ENCODE measurements at regions not wholly inside any gene's neighbourhood (a gene's known extent, or its start where the extent isn't known, plus 50 kb on each side); places are given as distances from the start of the nearest gene placed in this dataset.
A peak's percentile ranks its signal among the peaks of the same experiment; 100 is the strongest.
"Not testable (repeated sequence)": the region's sequence is repeated elsewhere in the genome, so short reads cannot be mapped to it uniquely, and the experiment has no call there.

DNA sequence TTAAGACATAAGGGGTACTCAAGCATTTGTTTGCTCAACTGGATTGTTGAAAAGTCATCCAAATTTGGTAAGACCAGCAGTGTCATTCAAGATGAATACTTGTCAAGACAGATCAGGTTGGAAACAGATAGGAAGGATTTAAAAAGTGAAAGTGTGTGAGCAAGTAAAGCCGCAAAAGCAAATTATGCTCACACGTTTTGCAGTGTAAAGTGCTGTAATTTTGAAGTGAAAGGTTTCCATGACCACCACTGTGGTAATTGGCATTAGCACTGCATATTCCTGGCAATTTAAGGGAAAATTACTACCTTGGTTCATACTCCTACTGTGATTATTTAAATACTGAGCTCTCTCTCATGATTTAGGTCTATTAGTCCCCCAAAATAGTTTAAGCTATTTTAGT lies 704.1 kb upstream of the CCDC179 start:
- no peak for DNase-seq (ENCODE audit: low spot score)

DNA sequence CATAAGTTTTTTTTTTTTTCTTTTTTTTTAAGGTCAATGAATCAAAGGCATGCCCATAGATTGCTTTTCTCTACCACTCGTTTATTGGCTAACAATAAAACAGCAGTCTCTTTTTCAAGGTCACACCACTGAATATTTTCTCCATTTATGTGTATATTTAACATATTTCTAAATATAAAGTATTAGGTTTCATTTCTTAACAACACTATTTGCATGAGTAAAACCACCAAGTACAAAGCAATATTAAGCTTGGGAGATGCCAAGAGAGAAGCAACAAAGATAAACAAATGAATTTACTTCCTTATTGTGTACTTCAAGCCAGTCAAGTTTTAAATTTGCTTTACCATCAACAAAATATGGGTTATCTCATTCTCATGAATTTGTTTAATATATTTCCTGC lies 708.9 kb upstream of the CCDC179 start:
- no peak for DNase-seq (ENCODE audit: low spot score)

DNA sequence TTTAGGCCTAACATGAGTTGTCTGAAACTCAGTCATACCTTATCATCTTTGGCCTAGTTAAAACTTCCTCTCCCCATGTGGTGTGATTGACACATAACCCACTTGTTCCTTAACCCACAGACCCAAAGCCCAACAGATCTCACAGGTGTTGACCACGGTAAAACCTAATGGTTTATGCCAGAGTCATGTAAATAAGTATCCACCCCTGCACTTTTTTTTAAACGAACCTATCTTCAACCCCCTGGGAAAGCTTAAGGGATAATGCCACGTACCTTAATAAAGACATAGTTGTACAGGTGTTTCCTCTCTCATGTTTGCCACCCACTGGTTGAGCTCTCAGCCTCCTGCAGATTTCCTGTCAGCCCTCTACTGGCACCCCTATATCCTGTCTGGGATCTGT lies 709.3 kb upstream of the CCDC179 start:
- peak; percentile 84 for DNase-seq (ENCODE audit: low spot score)

DNA sequence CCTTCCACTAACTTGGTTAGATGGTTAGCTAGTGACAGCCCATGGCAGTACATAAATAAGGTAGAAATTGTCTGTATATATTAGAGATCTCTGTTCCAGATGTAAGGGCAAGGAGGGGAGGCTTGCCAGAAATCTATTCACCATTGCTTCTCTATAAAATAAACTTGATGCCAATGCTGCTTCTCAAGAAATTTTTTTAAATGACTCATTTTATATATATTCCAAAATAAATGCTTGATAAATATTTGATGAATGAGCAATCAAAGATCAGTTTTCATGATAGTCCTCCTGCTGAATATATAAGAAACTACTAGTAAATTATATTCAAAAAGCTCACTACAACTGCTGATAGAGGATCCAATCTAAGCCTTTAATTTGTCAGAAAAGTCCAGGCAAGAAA lies 710.6 kb upstream of the CCDC179 start:
- DNase-seq (ENCODE audit: low spot score) = no peak

DNA sequence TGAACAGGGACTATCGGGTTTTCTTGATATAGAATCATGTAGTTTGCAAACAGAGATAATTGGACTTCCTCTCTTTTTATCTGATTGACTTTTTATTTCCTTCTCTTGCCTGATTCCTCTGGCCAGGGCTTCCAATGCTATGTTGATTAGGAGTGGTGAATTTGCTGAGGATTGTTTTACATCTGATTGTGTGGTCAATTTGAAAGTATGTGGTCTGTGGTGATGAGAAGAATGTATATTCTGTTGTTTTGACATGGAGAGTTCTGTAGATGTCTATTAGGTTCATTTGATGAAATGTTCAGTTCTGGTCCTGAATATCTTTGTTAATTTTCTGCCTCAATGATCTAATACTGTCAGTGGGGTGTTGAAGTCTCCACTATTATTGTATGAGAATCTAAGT lies 713.2 kb upstream of the CCDC179 start:
- no peak for DNase-seq (ENCODE audit: low spot score)

DNA sequence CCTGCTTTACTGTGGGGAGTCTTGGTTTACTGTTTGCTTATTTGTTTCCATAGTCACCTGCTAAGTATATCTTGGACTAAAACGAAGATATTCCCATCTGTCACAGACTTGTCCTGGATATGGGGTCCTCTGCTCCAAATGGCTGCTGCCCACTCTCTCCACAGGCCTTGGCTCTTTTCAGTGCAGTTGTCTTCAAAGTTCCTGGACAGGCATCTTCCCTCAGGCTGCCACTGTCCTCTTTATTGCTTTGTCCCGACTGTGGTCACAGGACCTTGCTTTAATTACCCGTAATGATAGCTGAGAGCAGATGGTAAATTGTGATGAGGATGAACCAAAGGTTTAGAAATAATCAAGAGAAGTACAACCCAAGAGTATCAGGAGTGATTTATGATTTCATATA lies 713.9 kb upstream of the CCDC179 start:
- DNase-seq (ENCODE audit: low spot score) = no peak

DNA sequence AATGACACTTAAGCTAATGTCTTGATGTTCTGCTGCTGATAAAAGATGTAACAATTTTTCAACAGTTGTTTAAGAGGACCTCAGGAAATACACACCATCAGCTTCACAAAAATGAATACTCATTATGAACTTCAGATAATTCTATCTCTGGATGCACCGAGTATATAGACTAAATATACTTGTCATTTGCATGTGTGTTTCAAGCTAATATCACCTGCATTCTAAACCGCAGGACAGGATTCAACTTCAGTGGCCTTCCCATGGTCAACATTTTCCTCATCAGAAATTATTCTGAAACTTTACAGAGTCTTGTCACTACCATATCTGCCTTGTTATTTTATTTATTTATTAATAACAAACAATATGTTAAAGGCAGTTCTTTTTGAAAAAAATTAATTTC lies 717.0 kb upstream of the CCDC179 start:
- DNase-seq (ENCODE audit: low spot score) = peak; percentile 54

DNA sequence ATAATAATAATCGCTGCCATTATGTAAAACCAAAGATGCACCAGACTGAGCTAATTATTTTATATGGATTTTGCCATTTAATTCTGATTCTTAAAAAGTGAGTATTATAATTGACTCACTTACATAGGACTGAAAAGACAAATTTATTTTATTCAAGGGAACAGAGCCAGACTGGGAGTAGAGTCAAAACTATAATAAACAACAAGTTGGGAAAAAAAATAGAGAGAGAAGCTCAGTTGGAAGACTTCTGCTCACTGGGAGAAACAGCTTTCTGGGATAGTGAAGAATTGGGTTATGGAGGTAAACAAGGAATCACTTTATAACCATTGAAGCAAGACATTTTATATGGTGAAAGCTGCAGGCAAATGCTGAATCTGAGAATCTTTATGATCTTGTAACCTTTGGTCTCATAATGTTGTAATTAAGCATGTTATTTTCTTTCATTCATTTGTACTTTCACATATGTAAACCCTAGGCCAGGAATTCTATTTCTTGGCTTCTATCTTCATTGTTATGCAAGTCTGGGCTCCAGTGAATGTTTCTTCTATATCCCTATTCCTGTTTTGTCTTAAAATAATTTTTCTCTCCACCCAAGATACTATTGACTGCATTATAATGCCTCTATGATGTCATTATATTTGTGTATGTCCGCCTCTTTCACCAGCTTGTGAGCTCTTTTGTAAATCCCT lies 725.3 kb upstream of the CCDC179 start:
- DNase-seq (ENCODE audit: low spot score) = no peak

DNA sequence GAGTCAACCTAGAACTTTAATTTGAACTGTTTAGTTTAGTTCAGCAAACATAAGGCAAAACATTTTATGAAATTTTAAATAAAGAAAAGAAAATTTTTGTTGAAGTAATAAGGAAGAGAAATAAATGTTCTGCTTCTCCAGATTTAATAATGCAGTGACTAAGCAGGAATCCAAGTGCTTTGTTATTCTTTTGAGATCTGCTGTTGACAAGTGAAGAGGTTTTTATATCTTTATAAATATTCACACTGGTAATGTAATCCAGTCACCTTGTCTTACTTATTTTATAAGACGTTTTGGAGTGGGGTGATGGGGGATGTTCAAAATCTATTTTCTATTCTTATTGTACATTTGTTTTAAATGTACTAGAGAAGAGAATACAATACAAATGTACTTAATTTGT lies 725.9 kb upstream of the CCDC179 start:
- no peak for DNase-seq (ENCODE audit: low spot score)

DNA sequence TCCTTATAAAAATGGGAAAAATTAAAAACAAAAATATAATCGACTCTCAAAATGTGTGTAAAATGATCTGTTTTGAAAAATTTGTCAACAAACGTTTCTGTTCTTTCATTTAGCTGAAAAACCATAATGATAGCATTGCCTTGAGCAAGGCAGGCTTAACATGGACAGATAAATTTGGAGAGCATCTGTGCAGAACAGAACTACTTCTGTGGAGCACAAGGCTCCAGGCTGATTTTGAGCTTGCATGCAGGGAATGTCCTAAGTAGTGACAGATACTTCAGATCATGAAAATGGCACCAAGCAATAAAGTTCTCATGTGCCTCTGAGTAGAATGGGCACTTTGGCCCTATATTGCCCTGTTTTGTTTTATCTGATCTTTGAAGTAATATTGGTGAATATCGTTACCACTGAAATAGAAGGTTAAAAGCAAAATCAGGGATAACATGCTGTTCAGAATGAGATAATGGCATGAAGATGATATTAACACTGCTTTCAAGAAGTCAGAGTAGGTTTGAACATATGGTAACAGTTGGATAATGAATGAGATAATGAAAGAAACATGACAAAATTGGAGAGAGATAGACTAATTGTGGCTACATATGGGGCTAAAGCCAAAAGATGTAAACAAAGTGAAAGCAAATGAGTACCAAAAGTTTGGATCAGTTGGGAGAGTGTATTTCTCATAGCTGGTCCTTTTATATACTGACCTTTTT lies 730.5 kb upstream of the CCDC179 start:
- no peak for DNase-seq (ENCODE audit: low spot score)

DNA sequence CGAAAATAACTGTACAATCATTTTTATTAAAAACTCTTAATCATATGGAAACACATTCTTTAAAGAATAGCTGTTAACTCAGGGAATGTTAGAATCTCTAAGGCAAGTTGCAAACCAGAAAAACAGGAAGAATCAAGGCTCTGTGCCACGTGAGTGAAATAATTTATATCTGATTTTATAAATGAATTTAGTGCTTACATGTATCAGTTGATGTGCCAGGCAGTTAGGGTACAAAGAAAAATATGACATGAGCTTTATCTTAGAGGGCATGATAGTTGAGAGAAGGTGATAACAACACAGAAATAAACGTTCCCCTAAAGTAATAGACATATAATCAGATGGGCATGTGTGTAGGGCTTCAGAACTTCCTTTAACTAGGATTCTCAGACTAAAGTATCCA lies 734.5 kb upstream of the CCDC179 start:
- no peak for DNase-seq (ENCODE audit: low spot score)

DNA sequence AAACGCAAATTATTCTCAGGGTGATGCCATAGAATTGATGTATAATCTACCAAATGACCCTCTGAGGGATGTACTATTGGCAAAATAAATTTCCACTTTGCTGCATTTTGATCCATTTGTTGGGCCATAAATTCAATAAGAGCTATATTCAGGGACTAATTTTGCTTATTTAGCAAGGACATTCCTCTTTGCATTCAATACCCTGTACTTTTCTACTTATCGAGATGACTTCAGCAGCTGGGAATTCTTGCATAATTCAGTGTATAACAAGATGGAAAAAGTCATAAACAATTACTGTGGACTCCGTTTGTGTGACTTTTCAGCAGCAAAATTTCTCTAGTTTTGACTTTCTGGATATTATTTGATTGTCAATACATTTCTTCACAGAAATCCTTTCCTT lies 744.7 kb upstream of the CCDC179 start:
- DNase-seq (ENCODE audit: low spot score) = no peak

DNA sequence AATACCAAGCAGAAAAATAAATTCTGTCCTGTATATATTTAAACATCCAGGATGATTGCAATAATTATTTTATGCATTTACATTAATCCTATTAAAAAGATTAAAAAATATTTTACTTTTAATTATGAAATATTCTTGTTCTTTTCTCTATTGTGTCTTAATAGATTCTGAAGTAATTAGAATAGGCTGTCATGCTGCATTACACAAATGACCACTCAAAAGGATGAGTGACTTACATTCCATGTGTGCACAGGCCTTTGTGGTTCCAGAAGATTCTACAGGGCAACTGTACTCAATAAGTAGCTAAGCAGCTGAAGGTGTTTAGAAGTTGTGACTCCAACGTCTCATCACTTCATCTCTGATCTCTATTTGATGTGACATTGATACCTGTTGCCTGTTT lies 745.9 kb upstream of the CCDC179 start:
- no peak for DNase-seq (ENCODE audit: low spot score)

DNA sequence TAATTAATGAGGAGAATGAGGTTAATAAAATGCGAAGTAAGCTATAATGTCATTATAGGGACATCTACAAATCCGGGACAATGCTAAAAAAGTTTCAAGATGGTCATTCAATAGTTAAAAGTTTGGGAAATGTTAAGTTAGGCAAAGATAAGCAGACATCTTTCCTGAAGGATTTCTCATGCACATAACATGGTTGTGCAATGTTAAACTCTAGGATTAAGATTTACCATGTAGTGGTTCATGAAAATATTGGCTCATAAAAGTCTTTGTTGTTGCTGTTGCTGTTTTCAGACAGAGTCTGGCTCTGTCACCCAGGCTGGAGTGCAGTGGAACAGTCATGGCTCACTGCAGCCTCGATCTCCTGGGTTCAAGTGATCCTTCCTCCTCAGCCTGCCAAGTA lies 751.5 kb upstream of the CCDC179 start:
- DNase-seq (ENCODE audit: low spot score) = no peak

DNA sequence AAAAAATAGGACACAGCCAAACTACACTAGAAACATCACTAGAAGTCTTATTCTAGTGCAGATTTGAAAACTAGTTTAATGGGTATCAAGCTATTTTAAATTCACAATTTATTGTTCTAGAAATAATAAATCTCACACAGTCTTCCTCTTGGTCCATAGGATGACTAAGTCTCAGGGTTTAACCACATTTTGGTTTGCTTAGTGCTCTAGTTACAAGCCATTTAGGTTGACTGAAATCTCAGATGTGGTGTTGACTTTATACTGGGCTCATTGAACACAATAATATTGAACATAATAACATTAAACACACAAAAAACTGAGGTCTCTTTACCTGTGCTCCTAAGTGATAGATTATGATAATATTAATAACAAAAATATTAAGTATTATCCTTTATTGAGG lies 760.3 kb upstream of the CCDC179 start:
- no peak for DNase-seq (ENCODE audit: low spot score)

DNA sequence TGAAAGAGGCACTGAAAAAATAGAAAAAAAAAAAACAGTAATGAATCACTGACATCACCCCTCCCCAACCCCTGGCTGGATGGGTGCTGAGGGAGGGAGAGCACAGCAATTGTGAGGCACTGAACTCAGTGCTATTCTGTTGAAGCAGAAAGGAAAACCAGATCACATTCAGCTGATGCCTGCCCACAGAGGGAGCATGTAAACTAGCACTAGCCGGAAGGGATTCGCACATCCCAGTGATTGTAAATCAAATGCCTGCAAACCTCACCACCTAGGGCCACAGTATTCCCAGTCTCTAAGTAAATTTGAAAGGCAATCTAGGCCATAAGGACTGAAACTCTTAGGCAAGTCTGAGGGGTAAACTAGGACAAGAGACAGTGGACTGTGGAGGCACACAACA lies 772.0 kb upstream of the CCDC179 start:
- DNase-seq (ENCODE audit: low spot score) = no peak

DNA sequence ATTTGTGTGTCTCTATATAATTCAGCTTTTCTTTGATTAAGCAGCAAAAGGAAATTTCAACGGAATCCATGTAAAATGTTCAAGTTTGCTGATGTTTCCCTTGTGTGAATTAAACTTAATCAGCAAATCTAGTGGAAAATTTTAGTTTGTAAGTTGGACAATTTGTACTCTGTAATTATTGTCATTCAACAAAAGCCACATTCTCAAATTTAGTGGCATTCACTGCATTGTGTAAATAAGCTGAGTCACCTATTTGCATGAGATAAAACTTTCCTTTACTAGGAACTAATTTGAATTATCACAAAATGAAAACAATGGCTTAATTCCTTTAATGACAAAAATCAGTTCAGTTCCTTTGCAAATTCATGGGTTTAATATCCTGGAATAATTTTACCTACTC lies 784.2 kb upstream of the CCDC179 start:
- no peak for DNase-seq (ENCODE audit: low spot score)

DNA sequence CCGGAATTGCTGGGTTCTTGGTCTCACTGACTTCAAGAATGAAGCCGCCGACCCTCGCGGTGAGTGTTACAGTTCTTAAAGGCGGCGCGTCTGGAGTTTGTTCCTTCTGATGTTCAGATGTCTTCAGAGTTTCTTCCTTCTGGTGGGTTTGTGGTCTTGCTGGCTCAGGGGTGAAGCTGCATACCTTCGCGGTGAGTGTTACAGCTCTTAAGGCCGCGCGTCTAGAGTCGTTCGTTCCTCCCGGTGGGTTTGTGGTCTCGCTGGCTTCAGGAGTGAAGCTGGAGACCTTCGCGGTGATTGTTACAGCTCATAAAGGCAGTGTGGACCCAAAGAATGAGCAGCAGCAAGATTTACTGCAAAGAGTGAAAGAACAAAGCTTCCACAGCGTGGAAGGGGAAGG lies 792.1 kb upstream of the CCDC179 start:
- DNase-seq (ENCODE audit: low spot score) = not testable (repeated sequence)

DNA sequence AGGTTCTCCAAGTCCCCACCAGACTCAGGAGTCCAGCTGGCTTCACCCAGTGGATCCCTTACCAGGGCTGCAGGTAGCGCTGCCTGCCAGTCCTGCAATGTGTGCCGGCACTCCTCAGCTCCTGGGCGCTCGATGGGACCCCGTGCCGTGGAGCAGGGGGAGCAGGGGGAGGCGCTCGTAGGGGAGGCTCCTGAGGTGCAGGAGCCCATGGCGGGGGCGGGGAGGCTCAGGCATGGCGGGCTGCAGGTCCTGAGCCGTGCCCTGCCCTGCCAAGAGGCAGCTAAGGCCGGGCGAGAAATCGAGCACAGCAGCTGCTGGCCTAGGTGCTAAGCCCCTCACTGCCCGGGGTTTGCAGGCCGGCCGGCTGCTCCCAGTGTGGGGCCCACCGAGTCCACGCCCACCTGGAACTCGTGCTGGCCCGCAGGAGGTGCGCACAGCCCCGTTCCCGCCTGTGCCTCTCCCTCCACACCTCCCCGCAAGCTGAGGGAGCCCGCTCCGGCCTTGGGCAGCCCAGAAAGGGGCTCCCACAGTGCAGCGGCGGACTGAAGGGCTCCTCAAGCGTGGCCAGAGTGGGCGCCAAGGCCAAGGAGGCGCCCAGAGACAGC lies 792.9 kb upstream of the CCDC179 start:
- DNase-seq (ENCODE audit: low spot score) = no peak

DNA sequence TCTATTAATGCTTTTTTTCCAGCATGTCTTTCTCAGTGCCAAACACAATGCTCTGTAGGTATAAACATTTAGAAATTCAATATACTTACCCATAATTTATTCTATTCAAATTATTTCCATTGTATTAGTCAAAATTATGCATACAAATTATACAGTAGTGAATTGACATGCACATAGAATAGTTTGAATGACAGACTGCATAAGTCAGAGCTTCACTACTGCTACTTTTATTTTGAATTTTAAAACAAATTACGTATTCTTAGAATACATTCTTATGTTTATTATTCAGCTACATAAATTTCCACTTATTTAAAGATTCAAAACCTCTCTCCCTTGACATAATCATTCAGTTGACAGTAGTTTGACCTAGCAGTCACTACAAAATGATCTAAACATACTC lies 808.0 kb upstream of the CCDC179 start:
- no peak for DNase-seq (ENCODE audit: low spot score)

DNA sequence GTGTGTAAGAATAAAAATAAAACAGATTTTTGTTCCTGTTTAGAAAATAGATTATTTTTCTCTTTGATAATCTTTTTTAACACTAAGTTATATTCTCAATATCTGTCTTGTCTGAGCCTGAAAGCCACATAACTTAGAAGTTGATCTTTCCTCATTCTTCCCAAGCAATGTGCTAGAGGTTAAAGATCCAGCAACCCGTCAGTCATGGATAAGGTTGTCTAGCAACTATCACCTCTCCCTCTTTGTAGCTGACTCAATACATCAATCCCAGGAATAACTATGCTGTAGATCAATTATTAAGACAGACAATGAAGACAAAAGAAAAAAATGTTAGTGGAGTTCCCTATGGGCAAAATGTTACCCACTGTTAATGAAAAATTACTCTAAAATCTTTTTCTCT lies 813.1 kb upstream of the CCDC179 start:
- no peak for DNase-seq (ENCODE audit: low spot score)

DNA sequence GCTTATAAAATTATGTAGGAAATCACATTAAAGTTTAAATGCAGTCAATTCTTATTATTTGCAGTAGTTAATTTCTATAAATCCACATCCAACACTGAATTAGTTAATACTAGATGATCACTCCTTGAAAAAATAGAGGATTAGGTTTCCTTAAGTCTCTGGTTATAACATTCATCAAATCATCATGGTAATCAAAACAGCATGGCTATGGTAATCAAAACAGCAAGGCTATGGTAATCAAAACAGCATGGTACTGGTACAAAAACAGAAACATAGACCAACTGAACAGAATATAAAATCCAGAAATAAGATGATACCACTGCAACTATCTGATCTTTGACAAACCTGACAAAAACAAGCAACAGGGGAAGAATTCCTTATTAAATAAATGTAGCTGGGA lies 814.6 kb upstream of the CCDC179 start:
- DNase-seq (ENCODE audit: low spot score) = no peak

DNA sequence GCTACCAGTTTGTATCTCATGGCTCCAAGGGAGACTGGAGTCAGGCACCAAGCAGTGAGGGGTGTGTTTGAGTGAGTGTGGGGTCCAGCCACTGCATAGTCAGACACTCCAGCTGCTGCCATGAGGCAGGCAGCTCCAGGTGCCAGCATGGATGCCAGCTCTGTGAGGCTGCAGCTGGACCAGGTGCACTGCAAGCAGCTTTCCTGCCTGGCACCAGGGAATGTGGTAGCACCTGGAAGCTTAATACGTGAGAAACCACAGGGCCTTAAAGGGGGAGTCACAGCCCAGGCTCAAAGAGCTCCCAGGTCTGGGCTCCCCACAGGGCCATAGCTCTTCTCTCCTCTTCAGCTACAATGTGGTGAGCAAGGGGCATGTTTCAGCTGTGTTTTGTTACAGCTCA lies 817.8 kb upstream of the LUZP2 start:
- DNase-seq (ENCODE audit: low spot score) = no peak

DNA sequence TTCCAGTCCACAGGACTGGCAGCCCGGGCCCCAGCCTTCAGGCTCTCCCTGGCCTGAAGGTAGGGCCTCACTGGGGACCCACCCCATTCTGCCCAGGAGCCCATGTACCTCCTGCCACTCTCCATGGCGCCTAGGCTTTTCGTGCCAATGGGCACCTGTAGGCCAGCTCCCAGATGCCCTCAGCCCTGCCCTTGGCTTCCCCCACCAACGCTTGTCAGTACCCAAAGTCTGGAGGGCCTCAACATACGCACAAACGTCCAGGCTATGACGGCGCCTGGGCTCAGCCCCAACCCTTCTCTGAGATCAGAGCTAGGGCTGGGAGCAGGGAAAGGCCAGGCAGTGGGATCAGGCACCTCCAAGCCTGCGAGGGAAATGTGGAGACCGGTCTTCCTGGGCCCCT lies 816.9 kb upstream of the LUZP2 start:
- no peak for DNase-seq (ENCODE audit: low spot score)

Data from NAMALWA (cell line).